MM.1S (cell line): ENCODE measurements at regions not wholly inside any gene's neighbourhood (a gene's known extent, or its start where the extent isn't known, plus 50 kb on each side); places are given as distances from the start of the nearest gene placed in this dataset.

Experiments used
- DNase-seq: peaks from one replicate; pipeline ENCODE4 v3.0.0-alpha.2; 2015
- H2AFZ ChIP-seq: fragments of 300-600 bp; sonication (generic); 2 replicates; pipeline ENCODE4 v1.6.0; 2016; ENCODE audit warnings: antibody characterized with exemption, low read length
- H3F3A ChIP-seq: fragments of 300-600 bp; sonication (generic); 2 replicates; pipeline ENCODE4 v1.6.1; 2016; ENCODE audit warnings: mild to moderate bottlenecking, antibody characterized with exemption, low read length, moderate library complexity, mixed read lengths; ENCODE audit not compliant: insufficient read depth
- H3K27ac ChIP-seq: fragments of 300-600 bp; sonication (generic); 2 replicates; pipeline ENCODE4 v1.5.1; 2016; ENCODE audit warnings: mild to moderate bottlenecking, low read length
- H3K27me3 ChIP-seq: fragments of 300-600 bp; sonication (generic); replicated peaks from 2 replicates; pipeline ENCODE4 v1.6.0; 2016; ENCODE audit warnings: low read length; ENCODE audit not compliant: insufficient read depth
- H3K36me3 ChIP-seq: fragments of 300-600 bp; sonication (generic); replicated peaks from 2 replicates; pipeline ENCODE4 v1.6.1; 2016; ENCODE audit warnings: mild to moderate bottlenecking, low read length, mixed read lengths; ENCODE audit not compliant: insufficient read depth
- H3K4me1 ChIP-seq: fragments of 300-600 bp; sonication (generic); 2 replicates; pipeline ENCODE4 v1.6.1; 2016; ENCODE audit warnings: low read length, mixed read lengths
- H3K4me2 ChIP-seq: fragments of 300-600 bp; sonication (generic); 2 replicates; pipeline ENCODE4 v1.6.0; 2016; ENCODE audit warnings: low read depth, low read length
- H3K4me3 ChIP-seq: fragments of 300-600 bp; sonication (generic); 2 replicates; pipeline ENCODE4 v1.5.1; 2016; ENCODE audit warnings: low read length, mixed read lengths
- H3K79me2 ChIP-seq: fragments of 300-600 bp; sonication (generic); 2 replicates; pipeline ENCODE4 v1.6.1; 2016; ENCODE audit warnings: mixed run types, low read length, mixed read lengths
- H3K9ac ChIP-seq: fragments of 300-600 bp; sonication (generic); 2 replicates; pipeline ENCODE4 v1.6.1; 2016; ENCODE audit warnings: low read length, mixed read lengths
- H3K9me2 ChIP-seq: fragments of 300-600 bp; sonication (generic); replicated peaks from 2 replicates; pipeline ENCODE4 v1.6.1; 2016; ENCODE audit warnings: mild to moderate bottlenecking, low read length, mixed read lengths; ENCODE audit not compliant: insufficient read depth
- H3K9me3 ChIP-seq: fragments of 300-600 bp; sonication (generic); replicated peaks from 2 replicates; pipeline ENCODE4 v1.6.1; 2016; ENCODE audit warnings: mild to moderate bottlenecking, low read length, mixed read lengths; ENCODE audit not compliant: insufficient read depth
- H4K20me1 ChIP-seq: fragments of 300-600 bp; sonication (generic); 2 replicates; pipeline ENCODE4 v1.6.1; 2016; ENCODE audit warnings: mild to moderate bottlenecking, low read length, moderate library complexity, mixed read lengths; ENCODE audit not compliant: insufficient read depth
- CTCF ChIP-seq: fragments of 300-600 bp; sonication (generic); IDR thresholded peaks from 2 replicates; pipeline ENCODE4 v1.5.1; 2016; ENCODE audit warnings: antibody characterized with exemption, low read length, mixed read lengths
- EZH2 ChIP-seq: fragments of 300-600 bp; sonication (generic); optimal IDR thresholded peaks from 2 replicates; pipeline ENCODE3; 2017; ENCODE audit warnings: low read depth, mild to moderate bottlenecking, antibody characterized with exemption, low read length, mixed read lengths
- EZH2phosphoT487 ChIP-seq: fragments of 300-600 bp; sonication (generic); IDR thresholded peaks from 2 replicates; pipeline ENCODE4 v1.6.1; 2018; ENCODE audit warnings: antibody characterized with exemption, low read length

- H2AFZ ChIP-seq: no peak overlapping the region
- H3K4me2 ChIP-seq: no peak overlapping the region
- H4K20me1 ChIP-seq: no peaks in the 10 kb centered on the region
- peaks cover 28% of the 10 kb centered on the region for H3K79me2 ChIP-seq
- no peak for TF ChIP-seq EZH2phosphoT487
- no peak for TF ChIP-seq EZH2
- no peak for TF ChIP-seq CTCF
- H3K9ac ChIP-seq: no peak overlapping the region
- H3K36me3 ChIP-seq: no peaks in the 10 kb centered on the region
- H3K4me1 ChIP-seq: no peaks in the 10 kb centered on the region
- H3K9me3 ChIP-seq: no peaks in the 10 kb centered on the region
- H3F3A ChIP-seq: no peaks in the 10 kb centered on the region
- H3K27ac ChIP-seq: no peak overlapping the region
- H3K27me3 ChIP-seq: no peaks in the 10 kb centered on the region
- H3K9me2 ChIP-seq: no peaks in the 10 kb centered on the region
- no peak overlapping the region for H3K4me3 ChIP-seq
- no peak for DNase-seq
Measured at GRCh38 chrX:10052906-10053625, 85.9 kb downstream of the CLDN34 start.

DNA sequence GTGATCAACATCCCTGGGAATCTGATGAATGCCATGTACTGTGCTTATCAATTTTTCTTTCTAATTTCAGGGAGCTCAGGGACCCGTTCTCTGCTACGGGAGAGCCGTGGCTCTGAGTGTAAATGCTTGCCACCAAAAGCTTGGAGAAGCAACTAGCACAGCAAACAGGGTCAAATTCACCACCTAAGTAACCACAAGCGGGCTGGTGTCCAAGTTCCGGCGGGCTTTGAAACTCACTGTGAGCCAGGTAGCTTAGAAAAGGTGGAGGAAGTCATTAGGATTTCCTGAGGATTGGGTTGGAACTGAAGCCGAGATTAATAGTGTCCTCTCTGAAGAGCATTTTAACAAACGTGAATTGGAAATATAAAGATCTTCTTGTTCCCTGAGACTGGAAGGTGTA lies 87.2 kb downstream of the CLDN34 start:
- Histone ChIP-seq H3K27me3 (no peaks in the 10 kb centered on the region), H3K9me2 (no peaks in the 10 kb centered on the region), H2AFZ (no peak overlapping the region), H3K4me2 (no peak overlapping the region), H3K9me3 (no peaks in the 10 kb centered on the region), H3K4me3 (no peak overlapping the region), H3K4me1 (no peaks in the 10 kb centered on the region), H4K20me1 (no peaks in the 10 kb centered on the region), H3K9ac (no peak overlapping the region), H3F3A (no peaks in the 10 kb centered on the region), H3K79me2 (peaks cover 21% of the 10 kb centered on the region), H3K27ac (no peak overlapping the region), H3K36me3 (no peaks in the 10 kb centered on the region)
- TF ChIP-seq EZH2 (no peak), EZH2phosphoT487 (no peak), CTCF (no peak)
- no peak for DNase-seq

DNA sequence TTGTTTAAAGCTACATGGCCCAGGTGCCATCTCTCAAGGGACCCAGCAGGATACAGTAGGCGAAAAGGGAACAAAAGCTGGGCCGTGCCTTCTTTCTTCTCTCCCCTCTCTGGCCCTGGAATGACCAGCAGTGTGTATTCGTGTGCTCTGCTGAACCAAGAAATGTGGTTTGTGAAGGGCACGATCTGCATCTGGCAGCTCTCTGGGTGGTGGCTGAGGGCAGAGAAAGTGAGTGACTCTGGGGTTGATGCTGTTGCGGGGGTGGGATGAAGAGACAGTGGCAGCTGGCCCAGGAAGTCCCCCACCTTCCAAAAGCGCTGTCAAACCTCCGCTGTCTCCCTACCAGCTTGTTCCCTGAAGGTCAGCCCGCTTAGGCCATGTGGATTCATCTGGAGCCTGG lies 88.3 kb downstream of the CLDN34 start:
- Histone ChIP-seq H3K4me1 (no peaks in the 10 kb centered on the region), H3K4me3 (no peak overlapping the region), H3K79me2 (peaks cover 21% of the 10 kb centered on the region), H3K9ac (no peak overlapping the region), H3K9me3 (no peaks in the 10 kb centered on the region), H3K9me2 (no peaks in the 10 kb centered on the region), H3K27me3 (no peaks in the 10 kb centered on the region), H3F3A (no peaks in the 10 kb centered on the region), H2AFZ (no peak overlapping the region), H3K36me3 (no peaks in the 10 kb centered on the region), H3K27ac (no peak overlapping the region), H4K20me1 (no peaks in the 10 kb centered on the region), H3K4me2 (no peak overlapping the region)
- DNase-seq: no peak
- no peak for TF ChIP-seq CTCF
- TF ChIP-seq EZH2phosphoT487: no peak
- TF ChIP-seq EZH2: no peak
